HG02610 (cell line): ENCODE measurements at regions not wholly inside any gene's neighbourhood (a gene's known extent, or its start where the extent isn't known, plus 50 kb on each side); places are given as distances from the start of the nearest gene placed in this dataset.

Experiments
- ATAC-seq: cut with Tn5 transposase; IDR thresholded peaks from one replicate; pipeline ENCODE4 v1.9.1; 2021; ENCODE audit warnings: mild to moderate bottlenecking, moderate library complexity; ENCODE audit not compliant: unreplicated experiment

DNA sequence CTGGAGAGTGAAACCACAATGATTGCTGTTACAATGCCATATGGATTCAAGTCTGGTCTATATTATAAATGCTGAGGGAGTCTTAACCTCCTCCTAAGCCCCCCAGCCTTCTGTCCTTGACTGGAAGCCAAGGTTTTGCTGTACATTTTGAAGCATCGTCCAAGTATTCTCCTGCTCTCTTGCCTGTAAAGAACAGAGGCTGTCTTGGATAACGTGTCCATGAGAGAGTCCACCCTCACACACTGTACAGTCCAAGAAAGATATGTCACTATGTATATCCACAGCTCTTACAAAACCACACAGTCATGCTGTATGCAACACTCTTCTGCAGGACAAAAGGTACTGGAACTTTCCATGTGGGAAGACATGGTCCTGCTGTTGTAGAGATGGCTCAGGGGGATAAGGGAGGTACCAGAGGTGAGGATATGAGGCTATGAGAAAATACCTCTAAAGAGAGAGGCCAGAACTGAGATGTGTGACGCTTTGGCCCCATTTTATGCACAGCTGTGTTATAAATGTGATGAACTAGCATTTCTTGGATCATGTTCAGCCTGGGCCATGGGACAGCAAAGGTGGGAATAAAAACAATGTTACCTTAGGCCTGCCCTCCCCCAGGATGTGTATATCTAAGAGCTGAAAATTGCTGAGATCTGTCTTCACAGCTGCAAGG, 678.6 kb downstream of the IQCM start:
- no peak for ATAC-seq

DNA sequence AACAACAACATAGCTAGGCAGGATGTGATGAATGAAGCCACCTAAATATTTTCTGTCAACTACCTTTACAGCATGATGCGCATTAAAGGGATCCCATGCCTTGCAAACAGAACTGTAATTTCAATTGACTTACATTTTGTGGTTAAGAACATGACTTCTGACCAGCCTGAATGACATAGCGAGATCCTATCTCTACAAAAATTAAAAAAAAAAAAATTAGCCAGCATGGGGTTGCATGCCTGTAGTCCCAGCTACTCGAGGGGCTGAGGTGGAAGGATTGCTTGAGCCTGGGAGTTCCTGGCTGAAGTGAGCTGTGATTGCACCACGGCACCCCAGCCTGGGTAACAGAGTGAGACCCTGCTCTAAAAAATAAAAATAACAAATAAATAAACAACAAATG, 680.6 kb downstream of the IQCM start:
- ATAC-seq = no peak

DNA sequence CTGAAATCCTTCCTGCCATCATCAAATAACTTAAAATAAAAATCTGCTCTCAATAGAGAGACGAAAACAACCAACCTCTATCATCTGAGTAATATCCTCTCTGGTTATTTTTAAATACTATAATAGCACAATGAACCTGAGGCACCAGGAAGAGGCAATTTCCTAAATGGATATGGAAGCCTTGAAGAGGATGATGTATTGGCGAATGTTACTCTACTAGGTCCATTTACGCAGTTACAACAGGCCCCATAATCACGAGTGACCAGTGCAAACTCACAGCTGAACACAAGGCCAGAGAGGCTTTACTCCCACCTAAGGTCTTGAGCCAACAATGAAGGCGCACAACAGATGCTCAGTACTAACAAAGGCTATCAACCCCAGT, 678.8 kb upstream of the NR3C2 start:
- ATAC-seq = no peak

DNA sequence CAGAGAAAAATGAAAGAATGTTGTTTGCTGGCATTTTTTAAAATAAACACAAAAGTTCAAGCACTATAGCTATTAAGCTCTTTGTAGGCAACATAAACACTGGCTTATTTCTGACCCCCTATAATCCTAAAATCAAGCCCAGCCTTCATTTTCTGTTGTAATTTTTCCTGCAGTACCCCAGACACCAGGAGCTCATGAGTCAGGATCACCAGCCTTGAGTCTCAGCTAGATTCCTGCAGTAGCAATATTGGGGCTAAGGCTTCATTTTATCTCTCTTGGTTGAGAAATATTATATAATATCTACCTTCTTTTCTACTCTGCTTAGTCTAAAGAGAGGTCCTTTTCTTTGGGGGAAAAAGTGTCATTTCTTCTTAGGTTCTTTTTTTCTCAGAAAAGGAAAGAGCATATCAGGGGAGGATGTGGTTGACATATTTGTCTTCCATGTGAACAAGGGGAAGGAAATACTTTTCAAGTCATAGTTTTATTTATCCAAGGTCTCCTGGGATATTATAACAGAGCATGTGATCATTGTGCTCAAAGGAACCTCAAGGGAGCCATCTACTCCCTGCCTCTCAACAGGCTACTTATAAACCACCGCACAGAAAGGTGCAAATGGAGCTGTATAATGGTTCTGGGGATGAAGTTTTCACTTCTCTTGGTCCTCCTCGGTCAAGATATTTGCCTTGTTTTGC, 678.3 kb upstream of the NR3C2 start:
- no peak for ATAC-seq

DNA sequence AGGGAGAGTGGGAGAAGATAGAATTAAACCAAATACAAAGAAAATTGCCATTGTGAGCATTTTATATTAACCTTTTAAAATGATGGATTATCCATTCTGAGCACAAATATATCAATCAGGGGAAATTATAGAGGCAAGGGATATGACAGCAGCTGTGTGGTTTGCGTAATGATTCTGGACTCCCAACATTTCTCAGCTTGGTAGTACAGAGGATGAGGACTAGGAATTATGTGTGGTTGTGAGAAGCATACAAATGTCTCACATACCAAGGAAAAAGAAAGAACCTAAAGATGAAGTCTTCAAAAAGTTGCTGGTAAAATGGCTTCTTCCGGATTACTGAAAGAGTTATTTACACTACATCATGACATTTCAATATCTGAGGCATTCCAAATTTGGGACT, 674.6 kb upstream of the NR3C2 start:
- no peak for ATAC-seq

DNA sequence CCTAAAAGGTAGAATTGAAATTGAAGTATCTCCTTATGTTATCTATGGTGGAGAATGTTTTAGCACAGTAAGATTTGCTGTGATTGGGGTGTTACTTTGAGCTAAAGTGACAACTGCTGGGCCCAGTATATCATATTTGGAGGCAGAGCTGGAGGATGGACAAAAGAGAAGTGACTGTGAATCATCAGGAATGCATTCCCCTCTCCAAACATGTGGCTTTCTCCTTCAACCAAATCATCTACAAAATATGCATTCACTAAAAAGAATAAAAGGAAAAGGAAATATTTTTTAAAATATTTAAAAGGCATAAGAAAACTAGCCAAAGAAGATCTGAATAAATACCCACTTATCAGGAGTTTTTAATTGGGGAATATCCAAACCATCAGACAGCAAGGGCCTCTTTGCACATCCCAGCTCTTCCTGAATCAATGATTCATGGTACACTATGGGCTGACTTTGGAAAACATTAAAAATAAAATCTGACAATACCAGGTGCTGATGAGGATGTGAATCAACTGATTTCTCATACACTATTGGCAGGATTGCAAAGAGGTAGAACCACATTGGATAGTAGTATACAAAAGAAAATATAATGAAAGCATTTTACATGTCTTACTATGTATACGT, 671.7 kb upstream of the NR3C2 start:
- no peak for ATAC-seq

DNA sequence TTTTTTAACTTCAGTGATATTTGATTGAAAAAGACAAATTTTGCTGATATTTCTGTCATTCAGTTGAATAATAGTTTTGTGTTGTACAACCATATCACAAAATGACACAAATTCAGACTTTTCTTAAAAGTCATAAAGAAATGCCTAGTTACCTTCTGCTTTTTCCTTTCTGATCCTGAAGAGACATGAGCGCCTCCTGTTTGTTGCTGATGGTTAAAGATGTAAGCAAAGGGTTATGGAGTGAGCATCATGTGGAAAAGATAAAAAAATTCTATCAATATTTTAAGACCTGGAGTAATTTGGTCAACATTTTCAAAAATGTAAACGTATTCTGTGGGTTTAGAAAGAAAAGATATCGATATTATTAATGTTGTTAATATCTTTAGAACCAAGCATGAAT, 669.9 kb upstream of the NR3C2 start:
- no peak for ATAC-seq

DNA sequence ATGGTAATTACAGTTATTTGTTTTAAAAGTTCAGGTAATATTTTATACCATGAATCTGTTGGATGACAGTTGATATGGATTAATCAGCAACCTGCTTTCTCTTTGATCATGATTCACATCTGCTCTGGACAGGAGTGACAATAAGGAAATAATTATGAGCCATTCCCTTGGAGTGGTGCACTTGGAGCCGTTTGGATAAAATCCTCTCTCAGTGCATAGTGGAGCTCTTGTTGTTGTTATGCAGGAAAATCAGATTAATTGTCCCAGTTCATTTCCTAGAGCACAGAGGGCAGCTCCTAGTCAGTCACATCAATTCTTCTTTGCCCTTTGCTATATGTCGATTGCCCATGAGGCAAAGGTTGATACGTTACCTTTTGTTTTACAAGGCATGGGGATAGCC, 668.3 kb upstream of the NR3C2 start:
- ATAC-seq = no peak

DNA sequence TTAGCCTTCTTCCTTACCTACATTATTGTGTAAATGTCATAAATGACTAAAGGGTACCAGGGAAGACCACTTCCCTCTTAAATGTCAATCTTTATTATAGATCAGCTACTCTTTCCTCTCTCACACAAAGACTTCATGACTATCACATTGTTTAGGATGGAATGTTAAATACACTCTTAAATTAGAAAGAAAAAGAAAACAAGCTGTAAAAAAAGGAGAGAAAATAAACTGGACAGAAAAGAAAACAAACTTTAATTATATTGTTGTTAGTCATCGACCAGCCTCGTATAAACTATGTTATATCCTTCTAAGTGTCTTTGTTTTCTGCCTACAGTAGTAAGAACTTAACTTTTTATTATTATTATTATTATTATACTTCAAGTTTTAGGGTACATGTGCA, 666.4 kb upstream of the NR3C2 start:
- no peak for ATAC-seq

DNA sequence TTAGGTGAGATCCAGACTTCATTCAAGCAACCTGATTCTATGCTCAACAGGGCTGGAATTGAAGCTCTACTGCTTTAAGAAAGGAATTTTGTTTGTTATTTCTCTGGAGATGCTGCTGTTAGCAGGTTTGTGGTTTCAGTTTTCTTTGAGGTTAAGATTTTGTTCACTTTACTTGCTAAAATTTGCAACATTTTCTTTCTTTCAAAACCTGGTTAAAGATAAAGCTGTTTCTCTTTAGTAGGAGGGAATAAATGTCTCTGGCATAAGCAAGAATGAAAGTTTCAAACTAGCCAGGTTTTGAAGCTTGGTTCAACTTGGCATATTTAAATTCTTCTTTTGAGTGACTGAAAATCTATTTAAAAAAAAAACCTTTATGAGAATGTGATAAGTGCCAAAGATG, 660.6 kb upstream of the NR3C2 start:
- no peak for ATAC-seq

DNA sequence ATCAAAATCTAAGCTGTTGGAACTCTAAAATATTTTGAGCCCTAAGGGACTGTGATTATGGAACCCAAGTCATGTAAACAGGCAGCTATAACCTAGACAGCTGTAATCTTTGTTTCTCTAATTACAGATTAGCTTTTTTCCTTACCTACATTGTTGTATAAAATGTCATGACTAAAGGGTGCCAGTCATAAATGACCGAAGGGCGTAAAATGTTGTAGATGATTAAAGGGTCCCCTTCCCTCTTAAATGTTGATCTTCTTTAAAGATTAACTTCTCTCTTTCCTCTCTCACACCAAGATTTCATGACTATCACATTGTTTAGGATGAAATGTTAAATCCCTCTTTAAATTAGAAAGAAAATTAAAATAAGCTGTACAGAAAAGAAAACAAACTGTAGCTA, 659.4 kb upstream of the NR3C2 start:
- no peak for ATAC-seq

DNA sequence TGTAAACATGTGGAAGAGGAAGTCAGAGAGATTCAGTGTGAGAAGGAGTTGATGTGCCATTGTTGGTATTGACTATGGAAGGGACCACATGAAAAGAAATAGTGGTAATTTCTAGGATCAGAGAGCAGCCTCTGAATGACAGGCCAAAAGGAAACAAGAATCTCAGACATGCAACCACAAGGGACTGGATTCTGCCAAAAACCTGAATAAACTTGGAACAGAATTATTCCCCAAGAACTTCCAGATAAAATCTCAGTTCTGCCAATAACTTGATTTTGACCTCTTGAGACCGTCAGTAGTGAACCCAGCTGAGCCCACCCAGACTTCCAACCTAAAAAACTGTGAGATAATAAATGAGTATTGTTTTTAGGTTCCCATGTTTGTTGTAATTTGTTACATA, 653.6 kb upstream of the NR3C2 start:
- no peak for ATAC-seq

DNA sequence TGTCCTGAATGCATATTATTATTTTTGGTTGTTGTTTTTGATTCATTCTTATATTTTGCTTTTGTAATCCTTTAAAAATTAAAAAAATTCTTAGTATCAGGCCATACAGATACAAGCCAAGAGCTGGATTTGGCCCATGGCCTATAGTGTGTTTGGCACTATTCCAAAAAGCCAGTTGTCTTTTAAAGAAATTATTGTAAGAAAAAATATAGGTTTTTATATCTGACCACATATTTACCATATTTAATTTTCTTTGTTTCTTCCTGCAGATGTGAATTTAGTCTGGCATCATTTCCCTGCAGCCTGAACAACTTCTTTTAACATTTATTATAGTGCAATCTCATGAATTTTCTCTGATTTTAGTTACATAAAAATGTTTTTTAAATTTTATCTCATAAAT, 652.8 kb upstream of the NR3C2 start:
- no peak for ATAC-seq

DNA sequence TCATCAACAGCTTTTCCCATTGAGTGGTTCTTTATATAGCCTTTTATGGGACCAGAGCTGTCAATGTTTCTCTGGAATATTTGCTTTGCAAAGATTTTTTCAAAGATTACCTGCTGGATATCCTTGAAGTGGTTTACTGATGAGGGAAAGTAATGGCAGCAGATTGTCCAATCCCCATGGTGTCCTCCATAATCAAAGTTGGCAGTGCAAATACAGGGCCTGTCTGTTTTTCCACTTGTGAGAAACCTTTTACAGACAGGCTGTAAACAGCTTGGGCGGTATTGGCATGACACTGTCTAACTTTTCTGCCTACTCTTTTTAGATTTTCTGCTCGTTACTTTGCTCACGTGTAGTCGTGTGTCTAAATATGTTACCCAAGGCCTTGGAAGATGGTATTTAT, 641.9 kb upstream of the NR3C2 start:
- no peak for ATAC-seq

DNA sequence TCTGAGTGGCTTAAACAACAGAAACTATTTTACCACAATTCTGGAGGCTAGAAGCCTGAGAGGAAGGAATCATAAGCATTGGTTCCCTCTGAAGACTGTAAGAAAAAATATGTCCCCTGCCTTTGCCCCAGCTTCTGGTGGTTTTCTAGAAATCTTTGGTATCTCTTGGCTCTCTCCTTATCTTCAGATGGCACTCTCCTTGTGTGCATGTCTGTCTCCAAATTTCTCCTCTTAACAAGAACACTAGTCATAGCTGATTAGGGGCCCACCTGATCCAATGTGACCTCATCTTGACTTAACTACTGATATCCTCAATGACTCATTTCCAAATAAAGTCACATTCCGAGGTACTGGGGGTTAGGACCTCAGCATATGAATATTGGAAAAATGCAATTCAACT, 635.0 kb upstream of the NR3C2 start:
- ATAC-seq = no peak

DNA sequence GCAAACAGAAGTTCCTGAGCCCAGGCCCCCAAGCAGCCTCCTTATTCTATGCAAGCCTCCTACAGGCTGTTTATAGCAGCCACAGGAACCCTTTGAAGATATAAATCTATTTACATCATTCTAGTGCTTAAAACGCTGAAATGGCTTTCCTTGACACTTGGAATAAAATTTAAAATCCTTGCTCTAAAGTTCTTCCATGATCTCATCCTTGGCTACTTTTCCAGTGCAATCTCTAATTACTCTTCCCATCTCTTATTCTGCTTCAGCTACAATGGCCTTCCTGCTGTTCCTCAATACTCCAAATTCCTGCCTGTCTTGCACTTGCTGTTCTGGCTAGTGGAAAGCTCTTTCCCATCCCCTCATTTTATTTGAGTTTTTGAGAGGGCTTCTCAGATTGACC, 634.2 kb upstream of the NR3C2 start:
- ATAC-seq = no peak

DNA sequence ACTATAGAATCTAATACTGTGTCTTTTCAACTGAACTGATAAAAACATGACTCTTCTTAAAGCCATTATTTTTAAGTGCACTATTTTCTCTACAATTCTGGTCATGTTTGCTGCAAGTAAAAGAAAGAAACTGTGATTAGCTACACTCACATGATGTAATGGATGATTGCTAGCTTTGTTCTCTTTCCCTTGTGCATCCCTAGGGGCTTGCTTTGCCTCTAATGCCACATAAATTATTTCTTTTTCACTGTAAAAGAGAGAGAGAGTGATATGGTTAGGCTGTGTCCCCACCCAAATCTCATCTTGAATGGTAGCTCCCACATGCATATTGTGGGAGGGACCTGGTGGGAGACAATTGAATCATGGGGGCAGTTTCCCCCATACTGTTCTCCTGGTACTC, 630.2 kb upstream of the NR3C2 start:
- ATAC-seq = no peak

DNA sequence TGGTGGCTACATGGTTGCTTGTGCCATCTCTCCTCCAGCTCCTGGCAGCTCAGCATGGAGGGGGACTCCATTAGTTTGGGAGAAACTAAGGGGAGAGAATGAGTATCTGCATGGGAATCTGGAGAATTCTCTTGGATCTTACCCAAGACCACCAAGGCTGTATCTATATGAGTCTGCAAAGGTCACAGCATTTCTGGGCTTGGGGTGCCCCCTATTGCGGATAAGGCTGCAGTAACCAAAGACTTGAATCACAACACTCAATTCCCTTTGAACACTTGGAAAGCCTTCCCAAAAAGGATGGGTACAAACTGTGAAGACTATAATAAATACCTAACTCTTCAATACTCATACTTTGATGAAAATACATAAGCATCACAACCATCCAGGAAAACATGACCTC, 623.5 kb upstream of the NR3C2 start:
- no peak for ATAC-seq

DNA sequence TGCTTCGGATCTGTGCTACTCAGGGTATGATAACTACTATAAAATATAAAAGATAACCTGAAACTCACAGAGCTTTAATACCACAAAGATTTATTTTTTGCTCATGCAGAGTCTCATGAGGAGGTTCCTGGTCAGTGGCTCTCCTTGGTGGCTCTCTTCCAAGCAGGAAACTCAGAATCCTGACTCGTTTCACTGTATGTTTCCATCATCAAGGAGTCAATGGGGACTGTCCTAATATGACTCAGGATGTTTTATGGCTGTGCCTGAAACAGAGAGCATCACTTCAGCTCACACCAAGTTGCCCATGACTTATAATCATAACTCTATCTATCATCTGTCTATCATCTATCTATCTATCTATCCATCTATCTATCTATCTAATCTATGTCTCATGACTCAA, 620.8 kb upstream of the NR3C2 start:
- no peak for ATAC-seq

DNA sequence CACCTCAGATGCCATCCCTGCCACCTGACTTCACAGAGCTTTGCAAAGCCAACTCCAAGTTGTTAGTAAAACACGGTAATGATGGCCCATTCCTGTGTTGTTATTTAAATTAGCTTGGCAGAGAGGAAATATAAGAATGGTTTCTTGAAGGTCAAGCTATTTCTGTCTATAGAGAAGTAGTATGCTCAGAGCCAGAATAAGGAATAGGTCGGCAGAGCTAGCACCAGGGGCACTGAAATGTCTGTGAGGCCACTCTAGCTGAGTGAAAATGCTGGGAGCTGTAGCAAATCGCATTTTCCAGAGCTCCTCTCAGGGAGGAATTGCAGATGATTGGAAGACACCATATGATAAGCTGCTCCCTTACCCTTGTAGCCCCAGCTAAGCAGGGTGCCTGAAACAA, 615.4 kb upstream of the NR3C2 start:
- no peak for ATAC-seq

DNA sequence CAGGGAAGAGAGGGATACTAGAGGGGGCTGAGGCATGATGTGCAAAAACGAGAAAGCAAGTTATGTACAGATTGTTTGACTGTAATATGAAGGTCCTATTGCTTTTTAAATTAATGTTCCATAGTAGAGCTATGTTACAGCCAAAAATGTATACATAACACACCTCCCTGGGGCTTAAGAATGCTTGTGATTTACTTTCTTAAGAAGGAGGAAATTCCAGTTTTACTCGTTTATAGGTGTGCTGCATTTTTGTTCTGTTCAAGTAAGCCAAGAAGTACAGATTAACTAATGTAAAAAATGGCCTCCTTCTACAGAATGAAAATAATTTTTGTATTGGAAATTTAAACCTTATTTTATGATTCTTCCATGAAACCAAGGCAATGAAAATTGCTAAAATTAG, 614.4 kb upstream of the NR3C2 start:
- ATAC-seq = no peak

DNA sequence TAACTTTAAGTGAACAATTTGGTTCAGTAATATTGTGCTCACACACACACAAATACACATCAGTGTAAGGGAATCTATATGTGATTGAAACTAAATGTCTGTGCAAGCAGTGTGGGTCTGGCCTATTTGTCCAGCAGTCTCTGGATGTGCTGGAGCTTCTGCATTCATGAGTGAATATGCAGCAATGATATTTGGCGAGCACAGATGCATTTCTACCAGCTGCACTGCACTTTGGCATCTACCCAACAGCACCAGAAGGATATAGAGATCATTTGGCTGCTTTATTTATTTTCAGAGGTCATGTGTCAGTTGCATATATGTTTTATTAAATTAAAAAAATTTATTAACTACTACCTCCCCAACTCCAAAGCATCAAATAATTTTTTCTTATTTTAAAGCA, 613.4 kb upstream of the NR3C2 start:
- no peak for ATAC-seq

DNA sequence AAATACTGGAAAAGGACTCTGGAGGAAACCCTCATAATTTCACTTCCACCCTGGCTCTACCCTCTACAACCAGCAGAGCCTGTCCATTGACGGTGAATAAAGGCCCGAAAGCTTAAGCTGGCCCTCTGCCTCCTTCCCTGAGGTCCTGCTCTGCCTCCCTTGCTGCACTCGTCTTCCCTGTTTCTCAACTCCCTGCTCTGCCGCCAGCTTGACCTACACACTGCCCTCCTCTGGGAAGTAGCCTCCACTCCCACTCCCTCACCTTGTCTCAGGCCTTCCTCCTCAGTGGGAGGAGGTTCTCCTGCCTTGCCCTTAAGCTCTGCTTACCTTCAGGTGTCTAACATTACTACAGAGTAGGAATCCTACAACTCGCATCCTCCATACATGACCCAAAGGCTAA, 608.6 kb upstream of the NR3C2 start:
- ATAC-seq = no peak
